GM23338 (cell line): ENCODE measurements at regions not wholly inside any gene's neighbourhood (a gene's known extent, or its start where the extent isn't known, plus 50 kb on each side); places are given as distances from the start of the nearest gene placed in this dataset.

Experiments
- ATAC-seq: fragments of 200-7000 bp; cut with Tn5 transposase; 3 replicates; pipeline ENCODE4 v1.9.1; 2020
- DNase-seq: peaks from one replicate; pipeline ENCODE4 v3.0.0-alpha.2; 2015; ENCODE audit warnings: low spot score
- H2AFZ ChIP-seq: fragments of 200-600 bp; sonication (generic); 2 replicates; pipeline ENCODE4 v1.8.0; 2016; ENCODE audit warnings: antibody characterized with exemption, mild to moderate bottlenecking, moderate library complexity
- H3F3A ChIP-seq: fragments of 200-600 bp; sonication (generic); replicated peaks from 2 replicates; pipeline ENCODE4 v1.8.0; 2017; ENCODE audit warnings: antibody characterized with exemption, mixed run types, low read depth
- H3K27ac ChIP-seq: fragments of 200-600 bp; sonication (generic); 2 replicates; pipeline ENCODE4 v1.6.1; 2016; ENCODE audit warnings: low read depth
- H3K27me3 ChIP-seq: fragments of 200-600 bp; sonication (generic); 2 replicates; pipeline ENCODE4 v1.8.0; 2016; ENCODE audit warnings: mild to moderate bottlenecking, mixed run types, moderate library complexity; ENCODE audit not compliant: insufficient read depth
- H3K36me3 ChIP-seq: fragments of 200-600 bp; sonication (generic); 2 replicates; pipeline ENCODE4 v1.8.0; 2016; ENCODE audit warnings: mild to moderate bottlenecking; ENCODE audit not compliant: insufficient read depth
- H3K4me1 ChIP-seq: fragments of 200-600 bp; sonication (generic); 2 replicates; pipeline ENCODE4 v1.8.0; 2016; ENCODE audit warnings: mild to moderate bottlenecking, moderate library complexity; ENCODE audit not compliant: insufficient read depth
- H3K4me2 ChIP-seq: fragments of 200-600 bp; sonication (generic); 2 replicates; pipeline ENCODE4 v1.7.1; 2017; ENCODE audit warnings: mixed run types
- H3K4me3 ChIP-seq: fragments of 200-600 bp; sonication (generic); 2 replicates; pipeline ENCODE4 v1.6.1; 2016; ENCODE audit warnings: mixed run types
- H3K79me2 ChIP-seq: fragments of 200-600 bp; sonication (generic); replicated peaks from 2 replicates; pipeline ENCODE4 v1.8.0; 2017; ENCODE audit warnings: mild to moderate bottlenecking; ENCODE audit not compliant: insufficient read depth
- H3K9me2 ChIP-seq: fragments of 200-600 bp; sonication (generic); 2 replicates; pipeline ENCODE4 v1.8.0; 2017; ENCODE audit not compliant: insufficient read depth
- H4K20me1 ChIP-seq: fragments of 200-600 bp; sonication (generic); replicated peaks from 2 replicates; pipeline ENCODE4 v1.8.0; 2017; ENCODE audit warnings: mild to moderate bottlenecking; ENCODE audit not compliant: insufficient read depth
- H3K27ac Mint-ChIP-seq: 2 replicates; pipeline ENCODE4 v1.8.0; 2020; ENCODE audit warnings: inconsistent platforms, mild to moderate bottlenecking, moderate library complexity, mixed read lengths
- H3K27me3 Mint-ChIP-seq: 3 replicates; pipeline ENCODE4 v1.8.0; 2022; ENCODE audit warnings: low read depth, mild to moderate bottlenecking, moderate library complexity, mixed read lengths, inconsistent platforms; ENCODE audit not compliant: insufficient read depth, poor library complexity
- H3K36me3 Mint-ChIP-seq: 3 replicates; pipeline ENCODE4 v1.8.0; 2021; ENCODE audit warnings: low read depth, mild to moderate bottlenecking, inconsistent platforms, moderate library complexity, mixed read lengths
- H3K4me1 Mint-ChIP-seq: 3 replicates; pipeline ENCODE4 v1.8.0; 2020; ENCODE audit warnings: mild to moderate bottlenecking, inconsistent platforms, mixed read lengths
- H3K4me3 Mint-ChIP-seq: 3 replicates; pipeline ENCODE4 v1.8.0; 2021; ENCODE audit warnings: moderate library complexity, mild to moderate bottlenecking, inconsistent platforms, mixed read lengths
- H3K9me3 Mint-ChIP-seq: 3 replicates; pipeline ENCODE4 v1.8.0; 2020; ENCODE audit warnings: moderate library complexity, mild to moderate bottlenecking, inconsistent platforms, mixed read lengths
- CREB1 ChIP-seq: fragments of 250-450 bp; sonication (Bioruptor Pico); IDR thresholded peaks from 2 replicates; pipeline ENCODE4 v1.5.0; 2020; ENCODE audit warnings: low read depth, mild to moderate bottlenecking, moderate library complexity
- EZH2 ChIP-seq: fragments of 200-600 bp; sonication (generic); IDR thresholded peaks from one replicate; pipeline ENCODE4 v1.8.0; 2017; ENCODE audit warnings: antibody characterized with exemption, mild to moderate bottlenecking, low read depth; ENCODE audit not compliant: unreplicated experiment
- EZH2phosphoT487 ChIP-seq: fragments of 200-600 bp; sonication (generic); IDR thresholded peaks from one replicate; pipeline ENCODE4 v1.8.1; 2018; ENCODE audit warnings: antibody characterized with exemption; ENCODE audit not compliant: unreplicated experiment
- JUNB ChIP-seq: IDR thresholded peaks from one replicate; pipeline ENCODE4 v1.6.1; 2016; ENCODE audit warnings: antibody characterized with exemption; ENCODE audit not compliant: unreplicated experiment
- NANOG ChIP-seq: IDR thresholded peaks from 2 replicates; pipeline ENCODE4 v1.6.1; 2016; ENCODE audit warnings: antibody characterized with exemption, borderline replicate concordance
- POLR2AphosphoS5 ChIP-seq: IDR thresholded peaks from 2 replicates; pipeline ENCODE4 v1.6.1; 2016; ENCODE audit warnings: antibody characterized with exemption, low read depth
- REST ChIP-seq: IDR thresholded peaks from one replicate; pipeline ENCODE4 v1.6.1; 2018; ENCODE audit warnings: antibody characterized with exemption; ENCODE audit not compliant: unreplicated experiment
- STAT1 ChIP-seq: IDR thresholded peaks from one replicate; pipeline ENCODE4 v1.6.1; 2016; ENCODE audit warnings: antibody characterized with exemption; ENCODE audit not compliant: unreplicated experiment
- ZNF114 ChIP-seq: fragments of 250-450 bp; sonication (Bioruptor Pico); IDR thresholded peaks from 2 replicates; pipeline ENCODE4 v1.5.0; 2020; ENCODE audit warnings: mild to moderate bottlenecking, moderate library complexity
- ZNF331 ChIP-seq: fragments of 250-450 bp; sonication (Bioruptor Pico); IDR thresholded peaks from 2 replicates; pipeline ENCODE4 v1.5.0; 2020; ENCODE audit warnings: low read depth, mild to moderate bottlenecking, moderate library complexity
- TF ChIP-seq, protein P1 (sequence below): fragments of 250-450 bp; sonication (Bioruptor Pico); IDR thresholded peaks from 2 replicates; pipeline ENCODE4 v1.5.0; 2020; ENCODE audit warnings: mild to moderate bottlenecking, moderate library complexity
- TF ChIP-seq, protein P2 (sequence below): IDR thresholded peaks from 2 replicates; pipeline ENCODE4 v1.6.1; 2016; ENCODE audit warnings: antibody characterized with exemption
- TF ChIP-seq, protein P3 (sequence below), 2 experiments: fragments of 200-600 bp in 1 of 2; sonication (generic) in 1 of 2; conservative IDR thresholded peaks; 2 replicates each; pipeline versions ENCODE4 v1.5.1 to v1.6.1; 2016 to 2017; ENCODE audit warnings: antibody characterized with exemption in 2 of 2, low read depth in 2 of 2, mild to moderate bottlenecking in 2 of 2, moderate library complexity in 1 of 2

DNA sequence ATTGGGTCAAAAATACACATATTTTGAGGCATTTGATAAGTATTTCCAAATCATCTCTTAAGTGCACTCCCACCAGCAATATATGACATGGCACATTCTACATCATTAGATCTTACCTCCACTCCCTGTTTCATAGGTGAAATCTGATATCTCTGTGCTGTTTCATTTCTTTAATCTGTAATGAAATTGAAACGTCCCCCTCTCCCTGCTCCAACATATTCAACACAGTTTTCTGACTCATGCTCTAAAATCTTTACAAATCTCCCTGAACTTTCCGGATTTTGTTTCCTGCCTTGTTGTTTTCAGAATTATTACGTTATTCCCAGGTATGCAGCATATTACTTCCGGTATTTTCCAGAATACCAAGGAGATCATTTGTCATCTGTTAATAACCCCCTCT, 66.1 kb upstream of the AKT3 start:
- H3K36me3 ChIP-seq, result no peaks in the 10 kb centered on the region
- H3K27me3 Mint-ChIP-seq, result peaks cover 24% of the 10 kb centered on the region
- TF ChIP-seq, protein P1, sequence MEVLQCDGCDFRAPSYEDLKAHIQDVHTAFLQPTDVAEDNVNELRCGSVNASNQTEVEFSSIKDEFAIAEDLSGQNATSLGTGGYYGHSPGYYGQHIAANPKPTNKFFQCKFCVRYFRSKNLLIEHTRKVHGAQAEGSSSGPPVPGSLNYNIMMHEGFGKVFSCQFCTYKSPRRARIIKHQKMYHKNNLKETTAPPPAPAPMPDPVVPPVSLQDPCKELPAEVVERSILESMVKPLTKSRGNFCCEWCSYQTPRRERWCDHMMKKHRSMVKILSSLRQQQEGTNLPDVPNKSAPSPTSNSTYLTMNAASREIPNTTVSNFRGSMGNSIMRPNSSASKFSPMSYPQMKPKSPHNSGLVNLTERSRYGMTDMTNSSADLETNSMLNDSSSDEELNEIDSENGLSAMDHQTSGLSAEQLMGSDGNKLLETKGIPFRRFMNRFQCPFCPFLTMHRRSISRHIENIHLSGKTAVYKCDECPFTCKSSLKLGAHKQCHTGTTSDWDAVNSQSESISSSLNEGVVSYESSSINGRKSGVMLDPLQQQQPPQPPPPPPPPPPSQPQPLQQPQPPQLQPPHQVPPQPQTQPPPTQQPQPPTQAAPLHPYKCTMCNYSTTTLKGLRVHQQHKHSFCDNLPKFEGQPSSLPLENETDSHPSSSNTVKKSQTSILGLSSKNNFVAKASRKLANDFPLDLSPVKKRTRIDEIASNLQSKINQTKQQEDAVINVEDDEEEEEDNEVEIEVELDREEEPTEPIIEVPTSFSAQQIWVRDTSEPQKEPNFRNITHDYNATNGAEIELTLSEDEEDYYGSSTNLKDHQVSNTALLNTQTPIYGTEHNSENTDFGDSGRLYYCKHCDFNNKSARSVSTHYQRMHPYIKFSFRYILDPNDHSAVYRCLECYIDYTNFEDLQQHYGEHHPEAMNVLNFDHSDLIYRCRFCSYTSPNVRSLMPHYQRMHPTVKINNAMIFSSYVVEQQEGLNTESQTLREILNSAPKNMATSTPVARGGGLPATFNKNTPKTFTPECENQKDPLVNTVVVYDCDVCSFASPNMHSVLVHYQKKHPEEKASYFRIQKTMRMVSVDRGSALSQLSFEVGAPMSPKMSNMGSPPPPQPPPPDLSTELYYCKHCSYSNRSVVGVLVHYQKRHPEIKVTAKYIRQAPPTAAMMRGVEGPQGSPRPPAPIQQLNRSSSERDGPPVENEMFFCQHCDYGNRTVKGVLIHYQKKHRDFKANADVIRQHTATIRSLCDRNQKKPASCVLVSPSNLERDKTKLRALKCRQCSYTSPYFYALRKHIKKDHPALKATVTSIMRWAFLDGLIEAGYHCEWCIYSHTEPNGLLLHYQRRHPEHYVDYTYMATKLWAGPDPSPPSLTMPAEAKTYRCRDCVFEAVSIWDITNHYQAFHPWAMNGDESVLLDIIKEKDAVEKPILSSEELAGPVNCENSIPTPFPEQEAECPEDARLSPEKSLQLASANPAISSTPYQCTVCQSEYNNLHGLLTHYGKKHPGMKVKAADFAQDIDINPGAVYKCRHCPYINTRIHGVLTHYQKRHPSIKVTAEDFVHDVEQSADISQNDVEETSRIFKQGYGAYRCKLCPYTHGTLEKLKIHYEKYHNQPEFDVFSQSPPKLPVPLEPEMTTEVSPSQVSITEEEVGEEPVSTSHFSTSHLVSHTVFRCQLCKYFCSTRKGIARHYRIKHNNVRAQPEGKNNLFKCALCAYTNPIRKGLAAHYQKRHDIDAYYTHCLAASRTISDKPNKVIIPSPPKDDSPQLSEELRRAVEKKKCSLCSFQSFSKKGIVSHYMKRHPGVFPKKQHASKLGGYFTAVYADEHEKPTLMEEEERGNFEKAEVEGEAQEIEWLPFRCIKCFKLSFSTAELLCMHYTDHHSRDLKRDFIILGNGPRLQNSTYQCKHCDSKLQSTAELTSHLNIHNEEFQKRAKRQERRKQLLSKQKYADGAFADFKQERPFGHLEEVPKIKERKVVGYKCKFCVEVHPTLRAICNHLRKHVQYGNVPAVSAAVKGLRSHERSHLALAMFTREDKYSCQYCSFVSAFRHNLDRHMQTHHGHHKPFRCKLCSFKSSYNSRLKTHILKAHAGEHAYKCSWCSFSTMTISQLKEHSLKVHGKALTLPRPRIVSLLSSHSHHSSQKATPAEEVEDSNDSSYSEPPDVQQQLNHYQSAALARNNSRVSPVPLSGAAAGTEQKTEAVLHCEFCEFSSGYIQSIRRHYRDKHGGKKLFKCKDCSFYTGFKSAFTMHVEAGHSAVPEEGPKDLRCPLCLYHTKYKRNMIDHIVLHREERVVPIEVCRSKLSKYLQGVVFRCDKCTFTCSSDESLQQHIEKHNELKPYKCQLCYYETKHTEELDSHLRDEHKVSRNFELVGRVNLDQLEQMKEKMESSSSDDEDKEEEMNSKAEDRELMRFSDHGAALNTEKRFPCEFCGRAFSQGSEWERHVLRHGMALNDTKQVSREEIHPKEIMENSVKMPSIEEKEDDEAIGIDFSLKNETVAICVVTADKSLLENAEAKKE (CRISPR knock-in tag), result no peak
- TF ChIP-seq NANOG (no peak), CREB1 (CRISPR knock-in tag) (no peak), JUNB (no peak), POLR2AphosphoS5 (no peak), REST (no peak), ZNF114 (no peak), ZNF331 (CRISPR knock-in tag) (no peak), EZH2 (no peak), STAT1 (no peak), EZH2phosphoT487 (no peak)
- TF ChIP-seq, protein P2, sequence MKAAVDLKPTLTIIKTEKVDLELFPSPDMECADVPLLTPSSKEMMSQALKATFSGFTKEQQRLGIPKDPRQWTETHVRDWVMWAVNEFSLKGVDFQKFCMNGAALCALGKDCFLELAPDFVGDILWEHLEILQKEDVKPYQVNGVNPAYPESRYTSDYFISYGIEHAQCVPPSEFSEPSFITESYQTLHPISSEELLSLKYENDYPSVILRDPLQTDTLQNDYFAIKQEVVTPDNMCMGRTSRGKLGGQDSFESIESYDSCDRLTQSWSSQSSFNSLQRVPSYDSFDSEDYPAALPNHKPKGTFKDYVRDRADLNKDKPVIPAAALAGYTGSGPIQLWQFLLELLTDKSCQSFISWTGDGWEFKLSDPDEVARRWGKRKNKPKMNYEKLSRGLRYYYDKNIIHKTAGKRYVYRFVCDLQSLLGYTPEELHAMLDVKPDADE, result no peak
- TF ChIP-seq, protein P3, sequence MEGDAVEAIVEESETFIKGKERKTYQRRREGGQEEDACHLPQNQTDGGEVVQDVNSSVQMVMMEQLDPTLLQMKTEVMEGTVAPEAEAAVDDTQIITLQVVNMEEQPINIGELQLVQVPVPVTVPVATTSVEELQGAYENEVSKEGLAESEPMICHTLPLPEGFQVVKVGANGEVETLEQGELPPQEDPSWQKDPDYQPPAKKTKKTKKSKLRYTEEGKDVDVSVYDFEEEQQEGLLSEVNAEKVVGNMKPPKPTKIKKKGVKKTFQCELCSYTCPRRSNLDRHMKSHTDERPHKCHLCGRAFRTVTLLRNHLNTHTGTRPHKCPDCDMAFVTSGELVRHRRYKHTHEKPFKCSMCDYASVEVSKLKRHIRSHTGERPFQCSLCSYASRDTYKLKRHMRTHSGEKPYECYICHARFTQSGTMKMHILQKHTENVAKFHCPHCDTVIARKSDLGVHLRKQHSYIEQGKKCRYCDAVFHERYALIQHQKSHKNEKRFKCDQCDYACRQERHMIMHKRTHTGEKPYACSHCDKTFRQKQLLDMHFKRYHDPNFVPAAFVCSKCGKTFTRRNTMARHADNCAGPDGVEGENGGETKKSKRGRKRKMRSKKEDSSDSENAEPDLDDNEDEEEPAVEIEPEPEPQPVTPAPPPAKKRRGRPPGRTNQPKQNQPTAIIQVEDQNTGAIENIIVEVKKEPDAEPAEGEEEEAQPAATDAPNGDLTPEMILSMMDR (conservative IDR thresholded peaks at IDR 0.05; ENCODE audit: low read depth in 2 of 2), result no peak
- no peaks in the 10 kb centered on the region for H3K9me3 Mint-ChIP-seq
- no peak for DNase-seq
- ATAC-seq, result no peak
- H3K4me2 ChIP-seq, result peak overlapping the region; percentile 77; the same call in 1 of the 2 replicates
- no peaks in the 10 kb centered on the region for H3K36me3 Mint-ChIP-seq
- H3K27me3 ChIP-seq, result peaks cover 43% of the 10 kb centered on the region
- H3F3A ChIP-seq, result 0 out of 2 replicates have a peak, but pooled peaks cover 4% of the 10 kb centered on the region
- no peak overlapping the region for H3K27ac Mint-ChIP-seq
- no peak overlapping the region for H3K4me3 ChIP-seq
- no peaks in the 10 kb centered on the region; the same call in 1 of the 2 replicates for H3K9me2 ChIP-seq
- H3K4me3 Mint-ChIP-seq, result no peak overlapping the region
- no peak overlapping the region for H3K27ac ChIP-seq
- peaks cover 17% of the 10 kb centered on the region for H3K4me1 Mint-ChIP-seq
- H3K79me2 ChIP-seq, result no peaks in the 10 kb centered on the region
- no peaks in the 10 kb centered on the region for H4K20me1 ChIP-seq
- H2AFZ ChIP-seq, result peak overlapping the region; percentile 94; the same call in 1 of the 2 replicates
- peaks cover 22% of the 10 kb centered on the region for H3K4me1 ChIP-seq
